IMR-90 (cell line): ENCODE measurements at regions not wholly inside any gene's neighbourhood (a gene's known extent, or its start where the extent isn't known, plus 50 kb on each side); places are given as distances from the start of the nearest gene placed in this dataset.

ENCODE experiments used
- ATAC-seq: fragments of 200-7000 bp; cut with Tn5 transposase; 2 replicates; pipeline ENCODE4 v1.9.1; 2020; ENCODE audit warnings: low read depth, mild to moderate bottlenecking, moderate library complexity
- BruUV-seq: library from RNA; stranded (reverse); fragments of 400-500 nt; replicated peaks from 2 replicates; lab custom pipeline; 2021; lab: Mats Ljungman, UMichigan
- CTCF ChIA-PET: fragments of 300-600 bp; formaldehyde crosslinking; extraction: SDS; loops from one replicate; lab custom pipeline; 2021; ENCODE audit warnings: antibody characterized with exemption; lab: Yijun Ruan, JAX
- POLR2A ChIA-PET: fragments of 300-600 bp; sonication (Branson Sonifier 250); formaldehyde crosslinking; loops from one replicate; lab custom pipeline; 2022; ENCODE audit warnings: antibody characterized with exemption; ENCODE audit not compliant: unreplicated experiment; lab: Charles Lee
- DNase-seq: peaks from one replicate; pipeline ENCODE4 v3.0.0; 2013
- H2AFZ ChIP-seq: replicated peaks from 2 replicates; pipeline ENCODE3; 2013; ENCODE audit warnings: low read length, mild to moderate bottlenecking; ENCODE audit not compliant: poor library complexity
- H2AK5ac ChIP-seq: 2 replicates; pipeline ENCODE4 v1.6.1; 2013; ENCODE audit warnings: low read depth, low read length, inconsistent platforms
- H2AK9ac ChIP-seq: replicated peaks from 2 replicates; pipeline ENCODE3; 2013; ENCODE audit warnings: mild to moderate bottlenecking, low read depth, low read length, moderate library complexity; ENCODE audit not compliant: poor library complexity
- H2BK120ac ChIP-seq: 2 replicates; pipeline ENCODE4 v1.6.1; 2013; ENCODE audit warnings: low read depth, low read length, inconsistent platforms
- H2BK15ac ChIP-seq: 3 replicates; pipeline ENCODE4 v1.6.1; 2013; ENCODE audit warnings: low read depth, low read length, inconsistent platforms
- H2BK20ac ChIP-seq: 2 replicates; pipeline ENCODE4 v1.6.1; 2013; ENCODE audit warnings: low read depth, mild to moderate bottlenecking, inconsistent platforms, low read length, moderate library complexity
- H2BK5ac ChIP-seq: 2 replicates; pipeline ENCODE4 v1.6.1; 2013; ENCODE audit warnings: mild to moderate bottlenecking, low read depth, low read length, inconsistent platforms; ENCODE audit not compliant: poor library complexity, severe bottlenecking
- H3K14ac ChIP-seq: replicated peaks from 2 replicates; pipeline ENCODE4 v1.6.1; 2013; ENCODE audit warnings: low read depth, low read length, inconsistent platforms
- H3K18ac ChIP-seq: 2 replicates; pipeline ENCODE4 v1.6.1; 2013; ENCODE audit warnings: low read depth, low read length, control low read depth
- H3K23ac ChIP-seq: 2 replicates; pipeline ENCODE4 v1.6.1; 2013; ENCODE audit warnings: low read depth, low read length, inconsistent platforms
- H3K27ac ChIP-seq: 2 replicates; pipeline ENCODE4 v1.5.1; 2013; ENCODE audit warnings: mild to moderate bottlenecking, control low read depth, low read length; ENCODE audit not compliant: insufficient read depth
- H3K27me3 ChIP-seq: 2 replicates; pipeline ENCODE4 v1.6.1; 2013; ENCODE audit warnings: low read length; ENCODE audit not compliant: control insufficient read depth, insufficient read depth
- H3K36me3 ChIP-seq: 2 replicates; pipeline ENCODE4 v1.6.1; 2013; ENCODE audit warnings: low read length, mixed read lengths; ENCODE audit not compliant: control insufficient read depth, insufficient read depth
- H3K4ac ChIP-seq: 2 replicates; pipeline ENCODE4 v1.6.1; 2013; ENCODE audit warnings: low read depth, low read length, inconsistent platforms
- H3K4me1 ChIP-seq: 2 replicates; pipeline ENCODE4 v1.6.1; 2013; ENCODE audit warnings: low read length, mixed read lengths; ENCODE audit not compliant: control insufficient read depth, insufficient read depth
- H3K4me2 ChIP-seq: 2 replicates; pipeline ENCODE4 v1.6.1; 2013; ENCODE audit warnings: low read depth, mild to moderate bottlenecking, control low read depth, low read length, moderate library complexity
- H3K4me3 ChIP-seq: 2 replicates; pipeline ENCODE4 v1.5.1; 2013; ENCODE audit warnings: low read depth, mild to moderate bottlenecking, control low read depth, low read length, moderate library complexity; ENCODE audit not compliant: insufficient read depth
- H3K56ac ChIP-seq: 2 replicates; pipeline ENCODE4 v1.6.1; 2013; ENCODE audit warnings: low read length, inconsistent platforms; ENCODE audit not compliant: insufficient read depth; ENCODE audit errors: extremely low read depth
- H3K79me1 ChIP-seq, 2 experiments: 2 replicates each; pipeline ENCODE4 v1.6.1; 2013; ENCODE audit warnings: low read length in 2 of 2, inconsistent platforms in 1 of 2, low read depth in 1 of 2
- H3K9ac ChIP-seq: 2 replicates; pipeline ENCODE4 v1.6.1; 2013; ENCODE audit warnings: low read depth, low read length, control low read depth
- H3K9me1 ChIP-seq: 2 replicates; pipeline ENCODE4 v1.6.1; 2013; ENCODE audit warnings: low read length, inconsistent platforms; ENCODE audit not compliant: insufficient read depth
- H3K9me3 ChIP-seq: 2 replicates; pipeline ENCODE4 v1.6.1; 2013; ENCODE audit warnings: low read length; ENCODE audit not compliant: control insufficient read depth, insufficient read depth
- H4K20me1 ChIP-seq: 2 replicates; pipeline ENCODE4 v1.6.1; 2013; ENCODE audit warnings: low read length, inconsistent platforms; ENCODE audit not compliant: insufficient read depth
- H4K5ac ChIP-seq: 2 replicates; pipeline ENCODE4 v1.6.1; 2013; ENCODE audit warnings: mild to moderate bottlenecking, low read depth, low read length, control low read depth
- H4K8ac ChIP-seq, 2 experiments: 2 replicates each; pipeline ENCODE4 v1.6.1; 2013; ENCODE audit warnings: low read depth in 2 of 2, low read length in 2 of 2, control low read depth in 1 of 2, inconsistent platforms in 1 of 2
- H4K91ac ChIP-seq: 2 replicates; pipeline ENCODE4 v1.6.1; 2013; ENCODE audit warnings: low read depth, low read length, inconsistent platforms; ENCODE audit not compliant: insufficient read depth
- CHD1 ChIP-seq: IDR thresholded peaks from 2 replicates; pipeline ENCODE4 v1.6.1; 2012; ENCODE audit warnings: low read depth, low read length, improper control_type of control experiment
- MAFK ChIP-seq: IDR thresholded peaks from 2 replicates; pipeline ENCODE4 v1.6.1; 2012; ENCODE audit warnings: low read depth, low read length, improper control_type of control experiment
- MAZ ChIP-seq: IDR thresholded peaks from 2 replicates; pipeline ENCODE4 v1.6.1; 2012; ENCODE audit warnings: low read depth, mild to moderate bottlenecking, low read length, improper control_type of control experiment, moderate library complexity, borderline replicate concordance
- POLR2A ChIP-seq: IDR thresholded peaks from 2 replicates; pipeline ENCODE4 v1.6.1; 2012; ENCODE audit warnings: mild to moderate bottlenecking, low read depth, low read length
- RCOR1 ChIP-seq: IDR thresholded peaks from 2 replicates; pipeline ENCODE4 v1.6.1; 2012; ENCODE audit warnings: mild to moderate bottlenecking, low read length, improper control_type of control experiment; ENCODE audit not compliant: insufficient replicate concordance
- RFX5 ChIP-seq: IDR thresholded peaks from 2 replicates; pipeline ENCODE4 v1.8.0; 2012; ENCODE audit warnings: low read depth, mild to moderate bottlenecking, low read length, moderate library complexity
- SMC3 ChIP-seq: fragments of 150-350 bp; IDR thresholded peaks from 2 replicates; pipeline ENCODE4 v1.6.1; 2016; ENCODE audit warnings: low read depth, mild to moderate bottlenecking, antibody characterized with exemption, low read length, moderate library complexity
- WGBS, 2 experiments: methylation state at CpG; one replicate each; pipeline versions ENCODE4 v1.1.5 to v1.1.7; 2013; ENCODE audit warnings: missing lambda C conversion rate in 2 of 2; ENCODE audit not compliant: insufficient read length in 1 of 2; ENCODE audit errors: extremely low coverage in 2 of 2; 5-methylcytosine and 5-hydroxymethylcytosine counted together
- dilution Hi-C: fragments of 300-500 bp; cut with HindIII; formaldehyde crosslinking; loops from one replicate; pipeline ENCODE4 v1.14.3; 2018; ENCODE audit warnings: low sequenced_read_pairs; ENCODE audit not compliant: unreplicated experiment
- in situ Hi-C: fragments of 300-500 bp; cut with MboI; formaldehyde crosslinking; loops from 3 replicates; pipeline ENCODE4 v1.14.3; 2019; ENCODE audit warnings: low sequenced_read_pairs, inconsistent platforms, mixed read lengths
- intact Hi-C: fragments of 100-400 bp; cut with micrococcal nuclease; formaldehyde crosslinking; loops from 2 replicates; pipeline ENCODE4 v1.10.0; 2022
- TF ChIP-seq, protein P1 (sequence below): conservative IDR thresholded peaks from 2 replicates; pipeline ENCODE4 v1.5.1; 2012; ENCODE audit warnings: mild to moderate bottlenecking, low read depth, low read length, improper control_type of control experiment
- TF ChIP-seq, protein P2 (sequence below): fragments of 150-350 bp; IDR thresholded peaks from 2 replicates; pipeline ENCODE4 v1.6.1; 2016; ENCODE audit warnings: low read depth, mild to moderate bottlenecking, low read length, moderate library complexity, borderline replicate concordance
- TF ChIP-seq, protein P3 (sequence below): fragments of 150-350 bp; IDR thresholded peaks from 2 replicates; pipeline ENCODE4 v1.6.1; 2017; ENCODE audit warnings: mild to moderate bottlenecking, antibody characterized with exemption, low read length, low read depth

DNA sequence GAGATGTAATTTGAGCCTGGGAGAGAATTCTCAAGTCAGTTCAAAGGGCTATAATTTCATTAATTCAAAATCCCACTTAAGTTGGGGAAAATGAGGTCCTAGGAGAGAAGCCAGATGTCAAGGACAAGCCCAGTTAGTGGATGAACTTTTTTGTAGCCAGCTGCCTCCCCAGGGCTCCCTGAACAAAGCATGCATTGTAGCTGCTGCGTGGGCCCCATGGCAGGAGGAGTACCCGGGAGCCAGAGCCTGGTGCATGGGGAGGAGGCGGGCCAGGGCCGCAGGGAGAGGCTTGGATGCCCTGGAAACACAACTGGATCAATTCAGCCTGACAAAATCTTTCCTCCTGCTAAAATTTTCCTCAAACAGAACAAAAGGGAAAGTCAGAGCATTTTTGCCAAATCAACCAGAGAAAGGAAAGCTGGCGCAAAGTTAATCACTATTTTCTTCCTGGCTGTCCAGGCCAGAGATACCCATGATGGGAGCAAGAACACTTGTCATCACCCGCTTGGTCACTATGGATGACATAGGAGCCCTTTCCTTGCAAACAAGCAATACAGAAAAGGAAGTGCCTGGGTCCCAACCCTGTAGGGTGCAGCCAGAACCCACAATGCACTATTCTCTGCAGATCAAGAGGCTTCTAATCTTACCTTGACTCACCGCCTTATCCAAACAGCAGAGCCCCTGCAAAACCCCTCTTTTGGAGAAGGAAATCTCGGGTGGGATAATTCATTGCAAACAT, 248.1 kb upstream of the RAB4A start:
- no peak overlapping the region for H3K9ac ChIP-seq
- no peaks in the 10 kb centered on the region for H3K36me3 ChIP-seq
- no TSS peak for BruUV-seq
- peaks cover 3% of the 10 kb centered on the region; the same call in 1 of the 2 replicates for H3K9me3 ChIP-seq
- H3K18ac ChIP-seq: no peak overlapping the region
- H3K14ac ChIP-seq: no peak overlapping the region
- no peak overlapping the region for H2AFZ ChIP-seq
- H4K5ac ChIP-seq: no peak overlapping the region
- H4K20me1 ChIP-seq: no peaks in the 10 kb centered on the region
- H2AK9ac ChIP-seq: no peak overlapping the region
- H3K4me3 ChIP-seq: no peak overlapping the region
- no peak overlapping the region for H3K4me2 ChIP-seq
- peaks cover 3% of the 10 kb centered on the region; the same call in 1 of the 2 replicates for H3K9me1 ChIP-seq
- H4K91ac ChIP-seq: no peak overlapping the region
- H3K4ac ChIP-seq: no peak overlapping the region
- in situ Hi-C loops: no loop called here
- no peak overlapping the region for H3K23ac ChIP-seq
- ChIA-PET POLR2A (no interaction called here), CTCF (no interaction called here)
- H3K27ac ChIP-seq: no peak overlapping the region
- no peak for DNase-seq
- no peak for ATAC-seq
- H2BK15ac ChIP-seq: no peak overlapping the region
- WGBS, 2 experiments: no CpG with 5 or more reads among the region's 8 CpGs
- H3K79me1 ChIP-seq: no peaks in the 10 kb centered on the region
- H3K4me1 ChIP-seq: peaks cover 10% of the 10 kb centered on the region; the same call in 1 of the 2 replicates
- no peak overlapping the region for H2AK5ac ChIP-seq
- no peak overlapping the region for H2BK120ac ChIP-seq
- TF ChIP-seq, protein P1, sequence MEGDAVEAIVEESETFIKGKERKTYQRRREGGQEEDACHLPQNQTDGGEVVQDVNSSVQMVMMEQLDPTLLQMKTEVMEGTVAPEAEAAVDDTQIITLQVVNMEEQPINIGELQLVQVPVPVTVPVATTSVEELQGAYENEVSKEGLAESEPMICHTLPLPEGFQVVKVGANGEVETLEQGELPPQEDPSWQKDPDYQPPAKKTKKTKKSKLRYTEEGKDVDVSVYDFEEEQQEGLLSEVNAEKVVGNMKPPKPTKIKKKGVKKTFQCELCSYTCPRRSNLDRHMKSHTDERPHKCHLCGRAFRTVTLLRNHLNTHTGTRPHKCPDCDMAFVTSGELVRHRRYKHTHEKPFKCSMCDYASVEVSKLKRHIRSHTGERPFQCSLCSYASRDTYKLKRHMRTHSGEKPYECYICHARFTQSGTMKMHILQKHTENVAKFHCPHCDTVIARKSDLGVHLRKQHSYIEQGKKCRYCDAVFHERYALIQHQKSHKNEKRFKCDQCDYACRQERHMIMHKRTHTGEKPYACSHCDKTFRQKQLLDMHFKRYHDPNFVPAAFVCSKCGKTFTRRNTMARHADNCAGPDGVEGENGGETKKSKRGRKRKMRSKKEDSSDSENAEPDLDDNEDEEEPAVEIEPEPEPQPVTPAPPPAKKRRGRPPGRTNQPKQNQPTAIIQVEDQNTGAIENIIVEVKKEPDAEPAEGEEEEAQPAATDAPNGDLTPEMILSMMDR: no peak
- TF ChIP-seq MAFK (no peak), RCOR1 (no peak), MAZ (no peak), CHD1 (no peak), RFX5 (no peak), POLR2A (no peak), SMC3 (no peak)
- TF ChIP-seq, protein P2, sequence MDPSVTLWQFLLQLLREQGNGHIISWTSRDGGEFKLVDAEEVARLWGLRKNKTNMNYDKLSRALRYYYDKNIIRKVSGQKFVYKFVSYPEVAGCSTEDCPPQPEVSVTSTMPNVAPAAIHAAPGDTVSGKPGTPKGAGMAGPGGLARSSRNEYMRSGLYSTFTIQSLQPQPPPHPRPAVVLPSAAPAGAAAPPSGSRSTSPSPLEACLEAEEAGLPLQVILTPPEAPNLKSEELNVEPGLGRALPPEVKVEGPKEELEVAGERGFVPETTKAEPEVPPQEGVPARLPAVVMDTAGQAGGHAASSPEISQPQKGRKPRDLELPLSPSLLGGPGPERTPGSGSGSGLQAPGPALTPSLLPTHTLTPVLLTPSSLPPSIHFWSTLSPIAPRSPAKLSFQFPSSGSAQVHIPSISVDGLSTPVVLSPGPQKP: no peak
- TF ChIP-seq, protein P3, sequence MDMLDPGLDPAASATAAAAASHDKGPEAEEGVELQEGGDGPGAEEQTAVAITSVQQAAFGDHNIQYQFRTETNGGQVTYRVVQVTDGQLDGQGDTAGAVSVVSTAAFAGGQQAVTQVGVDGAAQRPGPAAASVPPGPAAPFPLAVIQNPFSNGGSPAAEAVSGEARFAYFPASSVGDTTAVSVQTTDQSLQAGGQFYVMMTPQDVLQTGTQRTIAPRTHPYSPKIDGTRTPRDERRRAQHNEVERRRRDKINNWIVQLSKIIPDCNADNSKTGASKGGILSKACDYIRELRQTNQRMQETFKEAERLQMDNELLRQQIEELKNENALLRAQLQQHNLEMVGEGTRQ: no peak
- intact Hi-C loops: no loop called here
- no peak overlapping the region for H2BK5ac ChIP-seq
- no peak overlapping the region for H3K56ac ChIP-seq
- dilution Hi-C loops: no loop called here
- H4K8ac ChIP-seq: no peak overlapping the region
- H2BK20ac ChIP-seq: no peak overlapping the region
- peaks cover 9% of the 10 kb centered on the region for H3K27me3 ChIP-seq
